GM18499 (cell line): ENCODE measurements at regions not wholly inside any gene's neighbourhood (a gene's known extent, or its start where the extent isn't known, plus 50 kb on each side); places are given as distances from the start of the nearest gene placed in this dataset.
"Not testable (repeated sequence)": the region's sequence is repeated elsewhere in the genome, so short reads cannot be mapped to it uniquely, and the experiment has no call there.

Source experiments
- ATAC-seq: cut with Tn5 transposase; IDR thresholded peaks from one replicate; pipeline ENCODE4 v1.9.1; 2021; ENCODE audit warnings: moderate number of reproducible peaks; ENCODE audit not compliant: insufficient read depth, unreplicated experiment

- ATAC-seq: no peak
Measured at GRCh38 chr11:82003671-82004515, 729.8 kb downstream of the FAM181B start.

GRCh38 chr11:82003024-82003423 is 730.6 kb downstream of the FAM181B start:
- ATAC-seq: no peak

- ATAC-seq: no peak
Measured at GRCh38 chr11:81995889-81996288, 737.8 kb downstream of the FAM181B start.

- ATAC-seq: no peak
Measured at GRCh38 chr11:81993755-81994154, 739.9 kb downstream of the FAM181B start.

- no peak for ATAC-seq
Measured at GRCh38 chr11:81990659-81991443, 742.8 kb downstream of the FAM181B start.

GRCh38 chr11:81989093-81989492 is 744.6 kb downstream of the FAM181B start:
- ATAC-seq: no peak

GRCh38 chr11:81987829-81988472 is 745.7 kb downstream of the FAM181B start:
- ATAC-seq: peak; percentile 71

GRCh38 chr11:81986556-81987161 is 747.0 kb downstream of the FAM181B start:
- ATAC-seq: no peak

GRCh38 chr11:81979448-81979847 is 754.2 kb downstream of the FAM181B start:
- ATAC-seq: no peak

- no peak for ATAC-seq
Measured at GRCh38 chr11:81975261-81975900, 758.3 kb downstream of the FAM181B start.

- ATAC-seq: no peak
Measured at GRCh38 chr11:81970886-81971285, 762.8 kb downstream of the FAM181B start.

GRCh38 chr11:81967242-81967641 is 766.4 kb downstream of the FAM181B start:
- no peak for ATAC-seq

GRCh38 chr11:81966340-81966739 is 767.3 kb downstream of the FAM181B start:
- no peak for ATAC-seq

GRCh38 chr11:81963018-81963417 is 770.6 kb downstream of the FAM181B start:
- ATAC-seq: no peak

- no peak for ATAC-seq
Measured at GRCh38 chr11:81960443-81960842, 773.2 kb downstream of the FAM181B start.

- no peak for ATAC-seq
Measured at GRCh38 chr11:81959341-81959740, 774.3 kb downstream of the FAM181B start.

GRCh38 chr11:81954301-81954700 is 779.4 kb downstream of the FAM181B start:
- not testable (repeated sequence) for ATAC-seq

GRCh38 chr11:81946831-81947230 is 786.8 kb downstream of the FAM181B start:
- no peak for ATAC-seq

- ATAC-seq: no peak
Measured at GRCh38 chr11:81942646-81943045, 791.0 kb downstream of the FAM181B start.

- no peak for ATAC-seq
Measured at GRCh38 chr11:81941998-81942397, 791.7 kb downstream of the FAM181B start.
